Smooth muscle cell (in vitro differentiated cells): ENCODE measurements at regions not wholly inside any gene's neighbourhood (a gene's known extent, or its start where the extent isn't known, plus 50 kb on each side); places are given as distances from the start of the nearest gene placed in this dataset.

Source experiments
- DNase-seq: peaks from one replicate; lab custom pipeline; 2025; ENCODE audit not compliant: unreplicated experiment; lab: John Stamatoyannopoulos, UW
- H2AFZ ChIP-seq: fragments of 200-600 bp; sonication (generic); 2 replicates; pipeline ENCODE4 v1.6.0; 2016; ENCODE audit warnings: antibody characterized with exemption, low read depth, mild to moderate bottlenecking
- H3F3A ChIP-seq: fragments of 200-600 bp; sonication (generic); 2 replicates; pipeline ENCODE4 v1.6.0; 2017; ENCODE audit warnings: antibody characterized with exemption, low read depth
- H3K27ac ChIP-seq: fragments of 200-600 bp; sonication (generic); 2 replicates; pipeline ENCODE4 v1.5.1; 2016; ENCODE audit warnings: low read depth, mild to moderate bottlenecking
- H3K27me3 ChIP-seq: fragments of 200-600 bp; sonication (generic); 2 replicates; pipeline ENCODE4 v1.6.1; 2016; ENCODE audit warnings: low read depth, mild to moderate bottlenecking
- H3K36me3 ChIP-seq: fragments of 200-600 bp; sonication (generic); 2 replicates; pipeline ENCODE4 v1.5.1; 2016; ENCODE audit warnings: low read depth
- H3K4me1 ChIP-seq: fragments of 200-600 bp; sonication (generic); 2 replicates; pipeline ENCODE4 v1.5.1; 2016; ENCODE audit warnings: low read depth
- H3K4me2 ChIP-seq: fragments of 200-600 bp; sonication (generic); 2 replicates; pipeline ENCODE4 v1.6.0; 2016; ENCODE audit warnings: mild to moderate bottlenecking
- H3K4me3 ChIP-seq: fragments of 200-600 bp; sonication (generic); 2 replicates; pipeline ENCODE4 v1.5.1; 2016; ENCODE audit warnings: mild to moderate bottlenecking
- H3K79me2 ChIP-seq: fragments of 200-600 bp; sonication (generic); 2 replicates; pipeline ENCODE4 v1.6.0; 2016; ENCODE audit warnings: low read depth, mild to moderate bottlenecking
- H3K9ac ChIP-seq: fragments of 200-600 bp; sonication (generic); 2 replicates; pipeline ENCODE4 v1.6.0; 2016; ENCODE audit warnings: low read depth
- H3K9me3 ChIP-seq: fragments of 200-600 bp; sonication (generic); replicated peaks from 2 replicates; pipeline ENCODE4 v1.5.1; 2016; ENCODE audit warnings: low read depth
- H4K20me1 ChIP-seq: fragments of 200-600 bp; sonication (generic); 2 replicates; pipeline ENCODE4 v1.6.0; 2016; ENCODE audit warnings: low read depth
- WGBS: methylation state at CpG from one replicate; pipeline ENCODE4 v1.1.7; 2016; ENCODE audit warnings: low lambda C conversion rate; 5-methylcytosine and 5-hydroxymethylcytosine counted together
- TF ChIP-seq, protein P1 (sequence below): fragments of 200-600 bp; sonication (generic); IDR thresholded peaks from 2 replicates; pipeline ENCODE4 v1.5.1; 2017; ENCODE audit warnings: borderline replicate concordance, mild to moderate bottlenecking, antibody characterized with exemption; ENCODE audit not compliant: insufficient read depth, poor library complexity, severe bottlenecking

- no peaks in the 10 kb centered on the region for H3K79me2 ChIP-seq
- H3K4me1 ChIP-seq = no peaks in the 10 kb centered on the region
- H3K27me3 ChIP-seq = no peaks in the 10 kb centered on the region
- H3F3A ChIP-seq = no peaks in the 10 kb centered on the region
- no peaks in the 10 kb centered on the region for H3K36me3 ChIP-seq
- no peak overlapping the region for H3K9ac ChIP-seq
- H2AFZ ChIP-seq = no peak overlapping the region
- no peaks in the 10 kb centered on the region for H4K20me1 ChIP-seq
- DNase-seq = no peak
- H3K4me3 ChIP-seq = no peak overlapping the region
- TF ChIP-seq, protein P1, sequence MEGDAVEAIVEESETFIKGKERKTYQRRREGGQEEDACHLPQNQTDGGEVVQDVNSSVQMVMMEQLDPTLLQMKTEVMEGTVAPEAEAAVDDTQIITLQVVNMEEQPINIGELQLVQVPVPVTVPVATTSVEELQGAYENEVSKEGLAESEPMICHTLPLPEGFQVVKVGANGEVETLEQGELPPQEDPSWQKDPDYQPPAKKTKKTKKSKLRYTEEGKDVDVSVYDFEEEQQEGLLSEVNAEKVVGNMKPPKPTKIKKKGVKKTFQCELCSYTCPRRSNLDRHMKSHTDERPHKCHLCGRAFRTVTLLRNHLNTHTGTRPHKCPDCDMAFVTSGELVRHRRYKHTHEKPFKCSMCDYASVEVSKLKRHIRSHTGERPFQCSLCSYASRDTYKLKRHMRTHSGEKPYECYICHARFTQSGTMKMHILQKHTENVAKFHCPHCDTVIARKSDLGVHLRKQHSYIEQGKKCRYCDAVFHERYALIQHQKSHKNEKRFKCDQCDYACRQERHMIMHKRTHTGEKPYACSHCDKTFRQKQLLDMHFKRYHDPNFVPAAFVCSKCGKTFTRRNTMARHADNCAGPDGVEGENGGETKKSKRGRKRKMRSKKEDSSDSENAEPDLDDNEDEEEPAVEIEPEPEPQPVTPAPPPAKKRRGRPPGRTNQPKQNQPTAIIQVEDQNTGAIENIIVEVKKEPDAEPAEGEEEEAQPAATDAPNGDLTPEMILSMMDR = no peak
- H3K27ac ChIP-seq = no peak overlapping the region
- H3K9me3 ChIP-seq = no peaks in the 10 kb centered on the region
- no peak overlapping the region for H3K4me2 ChIP-seq
These were observed 236.3 kb upstream of the CTBP2 start for GRCh38 chr10:125396676-125397075.

GRCh38 chr10:125392609-125393008, 232.2 kb upstream of the CTBP2 start:
- TF ChIP-seq, protein P1 = no peak
- Histone ChIP-seq H3K27me3 (no peaks in the 10 kb centered on the region), H3K9me3 (peaks cover 8% of the 10 kb centered on the region), H3K27ac (no peak overlapping the region), H4K20me1 (no peaks in the 10 kb centered on the region), H3K9ac (no peak overlapping the region), H3K79me2 (no peaks in the 10 kb centered on the region), H3F3A (no peaks in the 10 kb centered on the region), H3K4me1 (no peaks in the 10 kb centered on the region), H3K4me2 (no peak overlapping the region), H3K4me3 (no peak overlapping the region), H3K36me3 (no peaks in the 10 kb centered on the region), H2AFZ (no peak overlapping the region)
- 95% methylated on average over 3 of the region's 3 CpGs for WGBS
- no peak for DNase-seq

- Histone ChIP-seq H3K4me2 (no peak overlapping the region), H4K20me1 (no peaks in the 10 kb centered on the region), H3K79me2 (no peaks in the 10 kb centered on the region), H3K27me3 (no peaks in the 10 kb centered on the region), H3K9me3 (peaks cover 8% of the 10 kb centered on the region), H3K4me3 (no peak overlapping the region), H3K27ac (no peak overlapping the region), H3F3A (no peaks in the 10 kb centered on the region), H3K36me3 (no peaks in the 10 kb centered on the region), H3K9ac (no peak overlapping the region), H3K4me1 (no peaks in the 10 kb centered on the region), H2AFZ (no peak overlapping the region)
- TF ChIP-seq, protein P1 = no peak
- DNase-seq = no peak
- WGBS = 92% methylated on average over 3 of the region's 3 CpGs
These were observed 231.8 kb upstream of the CTBP2 start for GRCh38 chr10:125392154-125392553.

- no peaks in the 10 kb centered on the region for H3K4me1 ChIP-seq
- no peak overlapping the region for H3K4me3 ChIP-seq
- TF ChIP-seq, protein P1 = no peak
- no peaks in the 10 kb centered on the region for H3K36me3 ChIP-seq
- no peaks in the 10 kb centered on the region for H3K79me2 ChIP-seq
- DNase-seq = no peak
- H3F3A ChIP-seq = no peaks in the 10 kb centered on the region
- H2AFZ ChIP-seq = no peak overlapping the region
- no peaks in the 10 kb centered on the region for H3K27me3 ChIP-seq
- WGBS = 84% methylated on average over 1 of the region's 1 CpG
- no peak overlapping the region for H3K4me2 ChIP-seq
- no peaks in the 10 kb centered on the region for H4K20me1 ChIP-seq
- H3K27ac ChIP-seq = no peak overlapping the region
- H3K9ac ChIP-seq = no peak overlapping the region
- H3K9me3 ChIP-seq = peaks cover 8% of the 10 kb centered on the region
These were observed 229.3 kb upstream of the CTBP2 start for GRCh38 chr10:125389648-125390047.
